GM12878 (cell line): ENCODE measurements at regions not wholly inside any gene's neighbourhood (a gene's known extent, or its start where the extent isn't known, plus 50 kb on each side); places are given as distances from the start of the nearest gene placed in this dataset.

ENCODE experiments used
- ASH2L ChIP-seq: fragments of 300-600, 200-600 bp; sonication (generic); IDR thresholded peaks from 2 replicates; pipeline ENCODE4 v1.6.1; 2017; ENCODE audit warnings: low read depth, mild to moderate bottlenecking, borderline replicate concordance
- ETV6 ChIP-seq, 2 experiments: fragments of 450-650 bp in 1 of 2; IDR thresholded peaks in 1 of 2; conservative IDR thresholded peaks in 1 of 2; 2 replicates each; pipeline ENCODE4 v1.6.1; 2014; ENCODE audit warnings: antibody characterized with exemption in 1 of 2, borderline replicate concordance in 1 of 2, low read depth in 1 of 2, mild to moderate bottlenecking in 1 of 2, moderate library complexity in 1 of 2
- HCFC1 ChIP-seq: fragments of 150-350 bp; IDR thresholded peaks from 2 replicates; pipeline ENCODE4 v1.6.1; 2014; ENCODE audit warnings: low read length
- NR2F1 ChIP-seq: fragments of 450-650 bp; conservative IDR thresholded peaks from 2 replicates; pipeline ENCODE4 v1.6.1; 2017; ENCODE audit warnings: mild to moderate bottlenecking
- RAD51 ChIP-seq: fragments of 450-650 bp; IDR thresholded peaks from 2 replicates; pipeline ENCODE4 v1.6.1; 2016; ENCODE audit warnings: moderate library complexity, mild to moderate bottlenecking, inconsistent platforms
- RFX5 ChIP-seq: IDR thresholded peaks from 2 replicates; pipeline ENCODE4 v1.6.1; 2011; ENCODE audit warnings: low read depth, low read length, improper control_type of control experiment
- SIN3A ChIP-seq: IDR thresholded peaks from 2 replicates; pipeline ENCODE4 v1.6.1; 2012; ENCODE audit warnings: low read depth, low read length, improper control_type of control experiment
- SP1 ChIP-seq: IDR thresholded peaks from one replicate; pipeline ENCODE4 v1.6.1; 2011; ENCODE audit warnings: low read depth, low read length
- ZNF384 ChIP-seq: IDR thresholded peaks from 2 replicates; pipeline ENCODE4 v1.6.1; 2012; ENCODE audit warnings: low read depth, mild to moderate bottlenecking, low read length, improper control_type of control experiment, borderline replicate concordance
- TF ChIP-seq, protein P1 (sequence below), 3 experiments: IDR thresholded peaks in 2 of 3; conservative IDR thresholded peaks in 1 of 3; 2 replicates each; pipeline ENCODE4 v1.5.1; 2011; ENCODE audit warnings: low read depth in 3 of 3, low read length in 3 of 3, mild to moderate bottlenecking in 3 of 3, control low read depth in 2 of 3, moderate library complexity in 2 of 3, inconsistent platforms in 1 of 3, mixed read lengths in 1 of 3; ENCODE audit not compliant: control insufficient read depth in 2 of 3, insufficient read depth in 1 of 3; ENCODE audit errors: extremely low read depth in 1 of 3
- TF ChIP-seq, protein P2 (sequence below): IDR thresholded peaks from 2 replicates; pipeline ENCODE4 v1.6.1; 2012; ENCODE audit warnings: mild to moderate bottlenecking, low read depth, low read length

DNA sequence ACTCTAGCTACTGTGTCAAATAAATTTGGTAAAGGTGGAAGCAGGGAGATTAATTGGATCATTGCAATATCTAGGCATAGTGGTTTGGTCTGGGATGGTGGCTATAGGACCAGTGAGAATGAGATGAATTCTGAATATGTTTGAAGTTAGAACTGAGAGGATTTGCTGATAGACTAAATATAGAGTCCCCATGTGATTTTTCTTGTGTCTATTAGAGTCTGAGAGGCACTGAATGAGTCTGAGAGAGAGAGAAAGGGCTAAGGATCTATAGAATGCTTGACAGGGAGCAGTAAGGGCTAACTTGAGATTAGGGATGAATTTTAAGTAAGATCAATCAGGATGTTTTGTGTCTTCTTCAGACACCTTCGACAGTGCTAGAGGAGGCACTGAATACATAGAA, 77.9 kb upstream of the CHL1 start:
- TF ChIP-seq RFX5, result no peak
- TF ChIP-seq, protein P1, sequence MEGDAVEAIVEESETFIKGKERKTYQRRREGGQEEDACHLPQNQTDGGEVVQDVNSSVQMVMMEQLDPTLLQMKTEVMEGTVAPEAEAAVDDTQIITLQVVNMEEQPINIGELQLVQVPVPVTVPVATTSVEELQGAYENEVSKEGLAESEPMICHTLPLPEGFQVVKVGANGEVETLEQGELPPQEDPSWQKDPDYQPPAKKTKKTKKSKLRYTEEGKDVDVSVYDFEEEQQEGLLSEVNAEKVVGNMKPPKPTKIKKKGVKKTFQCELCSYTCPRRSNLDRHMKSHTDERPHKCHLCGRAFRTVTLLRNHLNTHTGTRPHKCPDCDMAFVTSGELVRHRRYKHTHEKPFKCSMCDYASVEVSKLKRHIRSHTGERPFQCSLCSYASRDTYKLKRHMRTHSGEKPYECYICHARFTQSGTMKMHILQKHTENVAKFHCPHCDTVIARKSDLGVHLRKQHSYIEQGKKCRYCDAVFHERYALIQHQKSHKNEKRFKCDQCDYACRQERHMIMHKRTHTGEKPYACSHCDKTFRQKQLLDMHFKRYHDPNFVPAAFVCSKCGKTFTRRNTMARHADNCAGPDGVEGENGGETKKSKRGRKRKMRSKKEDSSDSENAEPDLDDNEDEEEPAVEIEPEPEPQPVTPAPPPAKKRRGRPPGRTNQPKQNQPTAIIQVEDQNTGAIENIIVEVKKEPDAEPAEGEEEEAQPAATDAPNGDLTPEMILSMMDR (IDR thresholded peaks at IDR 0.05 in 2 of 3, conservative IDR thresholded peaks at IDR 0.05 in 1 of 3; ENCODE audit: control insufficient read depth in 2 of 3, extremely low read depth in 1 of 3, insufficient read depth in 1 of 3, low read depth in 3 of 3, low read length in 3 of 3), result no peak
- TF ChIP-seq ZNF384, result no peak
- TF ChIP-seq SP1, result no peak
- TF ChIP-seq ETV6 (conservative IDR thresholded peaks at IDR 0.05 in 1 of 2, IDR thresholded peaks at IDR 0.05 in 1 of 2; ENCODE audit: borderline replicate concordance in 1 of 2, low read depth in 1 of 2), result no peak
- TF ChIP-seq SIN3A, result no peak
- no peak for TF ChIP-seq NR2F1
- TF ChIP-seq ASH2L, result no peak
- TF ChIP-seq HCFC1, result no peak
- no peak for TF ChIP-seq RAD51
- TF ChIP-seq, protein P2, sequence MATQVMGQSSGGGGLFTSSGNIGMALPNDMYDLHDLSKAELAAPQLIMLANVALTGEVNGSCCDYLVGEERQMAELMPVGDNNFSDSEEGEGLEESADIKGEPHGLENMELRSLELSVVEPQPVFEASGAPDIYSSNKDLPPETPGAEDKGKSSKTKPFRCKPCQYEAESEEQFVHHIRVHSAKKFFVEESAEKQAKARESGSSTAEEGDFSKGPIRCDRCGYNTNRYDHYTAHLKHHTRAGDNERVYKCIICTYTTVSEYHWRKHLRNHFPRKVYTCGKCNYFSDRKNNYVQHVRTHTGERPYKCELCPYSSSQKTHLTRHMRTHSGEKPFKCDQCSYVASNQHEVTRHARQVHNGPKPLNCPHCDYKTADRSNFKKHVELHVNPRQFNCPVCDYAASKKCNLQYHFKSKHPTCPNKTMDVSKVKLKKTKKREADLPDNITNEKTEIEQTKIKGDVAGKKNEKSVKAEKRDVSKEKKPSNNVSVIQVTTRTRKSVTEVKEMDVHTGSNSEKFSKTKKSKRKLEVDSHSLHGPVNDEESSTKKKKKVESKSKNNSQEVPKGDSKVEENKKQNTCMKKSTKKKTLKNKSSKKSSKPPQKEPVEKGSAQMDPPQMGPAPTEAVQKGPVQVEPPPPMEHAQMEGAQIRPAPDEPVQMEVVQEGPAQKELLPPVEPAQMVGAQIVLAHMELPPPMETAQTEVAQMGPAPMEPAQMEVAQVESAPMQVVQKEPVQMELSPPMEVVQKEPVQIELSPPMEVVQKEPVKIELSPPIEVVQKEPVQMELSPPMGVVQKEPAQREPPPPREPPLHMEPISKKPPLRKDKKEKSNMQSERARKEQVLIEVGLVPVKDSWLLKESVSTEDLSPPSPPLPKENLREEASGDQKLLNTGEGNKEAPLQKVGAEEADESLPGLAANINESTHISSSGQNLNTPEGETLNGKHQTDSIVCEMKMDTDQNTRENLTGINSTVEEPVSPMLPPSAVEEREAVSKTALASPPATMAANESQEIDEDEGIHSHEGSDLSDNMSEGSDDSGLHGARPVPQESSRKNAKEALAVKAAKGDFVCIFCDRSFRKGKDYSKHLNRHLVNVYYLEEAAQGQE, result no peak
